ENCODE measurements at regions not wholly inside any gene's neighbourhood (a gene's known extent, or its start where the extent isn't known, plus 50 kb on each side); places are given as distances from the start of the nearest gene placed in this dataset.
A peak's percentile ranks its signal among the peaks of the same experiment; 100 is the strongest.
"Not testable (repeated sequence)": the region's sequence is repeated elsewhere in the genome, so short reads cannot be mapped to it uniquely, and the experiment has no call there.

- H3K36me3 ChIP-seq (ENCODE audit: control insufficient read depth in 4 of 4, insufficient read depth in 3 of 4, low read depth in 1 of 4, low read length in 3 of 4); H3K27ac ChIP-seq (ENCODE audit: low read depth in 1 of 2, low read length in 2 of 2); H3K9me3 ChIP-seq (ENCODE audit: control insufficient read depth in 4 of 4, low read length in 3 of 4); H3K4me1 ChIP-seq (ENCODE audit: control insufficient read depth in 4 of 4, insufficient read depth in 4 of 4, low read length in 3 of 4); H3K27me3 ChIP-seq (ENCODE audit: control insufficient read depth in 4 of 4, insufficient read depth in 4 of 4, low read length in 3 of 4); H3K4me3 ChIP-seq (ENCODE audit: low read depth in 1 of 3, low read length in 3 of 3); H3K9ac ChIP-seq (ENCODE audit: low read depth in 1 of 2, low read length in 2 of 2): not testable (repeated sequence)
- TF ChIP-seq RAD21 (IDR thresholded peaks at IDR 0.05), result peak in 1 of 2 donors; percentile 45
- TF ChIP-seq, protein P1, sequence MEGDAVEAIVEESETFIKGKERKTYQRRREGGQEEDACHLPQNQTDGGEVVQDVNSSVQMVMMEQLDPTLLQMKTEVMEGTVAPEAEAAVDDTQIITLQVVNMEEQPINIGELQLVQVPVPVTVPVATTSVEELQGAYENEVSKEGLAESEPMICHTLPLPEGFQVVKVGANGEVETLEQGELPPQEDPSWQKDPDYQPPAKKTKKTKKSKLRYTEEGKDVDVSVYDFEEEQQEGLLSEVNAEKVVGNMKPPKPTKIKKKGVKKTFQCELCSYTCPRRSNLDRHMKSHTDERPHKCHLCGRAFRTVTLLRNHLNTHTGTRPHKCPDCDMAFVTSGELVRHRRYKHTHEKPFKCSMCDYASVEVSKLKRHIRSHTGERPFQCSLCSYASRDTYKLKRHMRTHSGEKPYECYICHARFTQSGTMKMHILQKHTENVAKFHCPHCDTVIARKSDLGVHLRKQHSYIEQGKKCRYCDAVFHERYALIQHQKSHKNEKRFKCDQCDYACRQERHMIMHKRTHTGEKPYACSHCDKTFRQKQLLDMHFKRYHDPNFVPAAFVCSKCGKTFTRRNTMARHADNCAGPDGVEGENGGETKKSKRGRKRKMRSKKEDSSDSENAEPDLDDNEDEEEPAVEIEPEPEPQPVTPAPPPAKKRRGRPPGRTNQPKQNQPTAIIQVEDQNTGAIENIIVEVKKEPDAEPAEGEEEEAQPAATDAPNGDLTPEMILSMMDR (IDR thresholded peaks at IDR 0.05; ENCODE audit: low read depth, low read length, missing input control), result peak; percentile 58
- peak; percentile 47 for DNase-seq (ENCODE audit: low spot score)
- 43% methylated on average over 9 of the region's 9 CpGs for WGBS
Measured at GRCh38 chr14:106618471-106618951, 1092.1 kb downstream of the TMEM121 start.

DNA sequence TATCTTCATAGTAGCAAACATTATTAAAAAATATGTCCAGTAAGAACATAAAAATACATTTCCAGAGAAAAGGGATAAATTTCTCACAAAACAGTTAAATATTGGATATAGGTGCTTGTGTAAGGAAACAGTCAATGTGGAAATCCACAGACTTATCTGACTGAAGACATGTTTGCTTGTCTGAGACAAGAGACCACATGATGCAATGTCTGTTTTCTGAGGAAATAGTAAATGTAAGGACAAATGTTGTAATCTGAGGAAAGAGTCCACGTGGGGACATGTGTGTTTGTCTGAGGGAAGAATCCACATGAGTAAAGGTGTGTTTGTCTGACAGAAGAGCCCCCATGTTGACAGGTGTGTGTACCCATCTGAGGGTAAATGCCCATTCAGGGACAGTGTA is 1093.2 kb downstream of the TMEM121 start:
- TF ChIP-seq GABPA (IDR thresholded peaks at IDR 0.05 in 1 of 2, conservative IDR thresholded peaks at IDR 0.05 in 1 of 2), result no peak
- no peak for TF ChIP-seq HNF4A (conservative IDR thresholded peaks at IDR 0.05)
- TF ChIP-seq SP1 (IDR thresholded peaks at IDR 0.05), result no peak
- TF ChIP-seq, protein P2, sequence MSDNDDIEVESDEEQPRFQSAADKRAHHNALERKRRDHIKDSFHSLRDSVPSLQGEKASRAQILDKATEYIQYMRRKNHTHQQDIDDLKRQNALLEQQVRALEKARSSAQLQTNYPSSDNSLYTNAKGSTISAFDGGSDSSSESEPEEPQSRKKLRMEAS (IDR thresholded peaks at IDR 0.05), result no peak
- TF ChIP-seq, protein P3, sequence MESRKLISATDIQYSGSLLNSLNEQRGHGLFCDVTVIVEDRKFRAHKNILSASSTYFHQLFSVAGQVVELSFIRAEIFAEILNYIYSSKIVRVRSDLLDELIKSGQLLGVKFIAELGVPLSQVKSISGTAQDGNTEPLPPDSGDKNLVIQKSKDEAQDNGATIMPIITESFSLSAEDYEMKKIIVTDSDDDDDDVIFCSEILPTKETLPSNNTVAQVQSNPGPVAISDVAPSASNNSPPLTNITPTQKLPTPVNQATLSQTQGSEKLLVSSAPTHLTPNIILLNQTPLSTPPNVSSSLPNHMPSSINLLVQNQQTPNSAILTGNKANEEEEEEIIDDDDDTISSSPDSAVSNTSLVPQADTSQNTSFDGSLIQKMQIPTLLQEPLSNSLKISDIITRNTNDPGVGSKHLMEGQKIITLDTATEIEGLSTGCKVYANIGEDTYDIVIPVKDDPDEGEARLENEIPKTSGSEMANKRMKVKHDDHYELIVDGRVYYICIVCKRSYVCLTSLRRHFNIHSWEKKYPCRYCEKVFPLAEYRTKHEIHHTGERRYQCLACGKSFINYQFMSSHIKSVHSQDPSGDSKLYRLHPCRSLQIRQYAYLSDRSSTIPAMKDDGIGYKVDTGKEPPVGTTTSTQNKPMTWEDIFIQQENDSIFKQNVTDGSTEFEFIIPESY (IDR thresholded peaks at IDR 0.05), result no peak
- no peak for TF ChIP-seq FOXA2 (IDR thresholded peaks at IDR 0.05)
- no peak for TF ChIP-seq NR2F2 (IDR thresholded peaks at IDR 0.05)
- 10% methylated on average over 1 of the region's 1 CpG for WGBS
- H3K4me1 ChIP-seq (ENCODE audit: control insufficient read depth in 4 of 4, insufficient read depth in 4 of 4, low read length in 3 of 4), result no peaks in the 10 kb centered on the region
- H3K4me3 ChIP-seq (ENCODE audit: low read depth in 1 of 3, low read length in 3 of 3), result no peak overlapping the region
- no peak overlapping the region for H3K9ac ChIP-seq (ENCODE audit: low read depth in 1 of 2, low read length in 2 of 2)
- no peak overlapping the region for H3K27ac ChIP-seq (ENCODE audit: low read depth in 1 of 2, low read length in 2 of 2)
- no peak for DNase-seq (ENCODE audit: low spot score)
- H3K27me3 ChIP-seq (ENCODE audit: control insufficient read depth in 4 of 4, insufficient read depth in 4 of 4, low read length in 3 of 4), result peaks cover 0 to 10% (median 0%) of the 10 kb centered on the region in 4 donors
- H3K36me3 ChIP-seq (ENCODE audit: control insufficient read depth in 4 of 4, insufficient read depth in 3 of 4, low read depth in 1 of 4, low read length in 3 of 4), result no peaks in the 10 kb centered on the region
- H3K9me3 ChIP-seq (ENCODE audit: control insufficient read depth in 4 of 4, low read length in 3 of 4), result no peaks in the 10 kb centered on the region

DNA sequence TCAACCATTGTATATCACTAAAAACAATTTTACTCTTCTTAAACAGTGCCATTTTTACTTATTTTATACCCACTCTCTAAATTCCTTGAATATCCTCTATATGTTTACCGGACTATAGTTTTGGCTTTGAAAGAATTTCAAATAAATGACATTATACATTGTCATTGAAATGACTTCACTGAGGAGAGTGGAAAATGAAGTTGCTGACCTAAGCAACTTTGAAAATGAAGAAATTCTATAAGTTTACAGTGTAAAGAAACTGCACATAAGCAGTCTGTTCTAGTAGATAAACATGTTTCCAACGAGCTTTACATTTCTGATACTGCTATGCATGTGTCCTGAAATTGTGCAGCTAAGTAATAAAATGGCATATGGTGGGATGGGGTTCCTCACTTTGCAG is 1094.0 kb downstream of the TMEM121 start:
- Histone ChIP-seq H3K4me3 (ENCODE audit: low read depth in 1 of 3, low read length in 3 of 3) (no peak overlapping the region), H3K4me1 (ENCODE audit: control insufficient read depth in 4 of 4, insufficient read depth in 4 of 4, low read length in 3 of 4) (no peaks in the 10 kb centered on the region), H3K27me3 (ENCODE audit: control insufficient read depth in 4 of 4, insufficient read depth in 4 of 4, low read length in 3 of 4) (peaks cover 0 to 10% (median 1%) of the 10 kb centered on the region in 4 donors), H3K9ac (ENCODE audit: low read depth in 1 of 2, low read length in 2 of 2) (no peak overlapping the region), H3K36me3 (ENCODE audit: control insufficient read depth in 4 of 4, insufficient read depth in 3 of 4, low read depth in 1 of 4, low read length in 3 of 4) (no peaks in the 10 kb centered on the region), H3K27ac (ENCODE audit: low read depth in 1 of 2, low read length in 2 of 2) (no peak overlapping the region), H3K9me3 (ENCODE audit: control insufficient read depth in 4 of 4, low read length in 3 of 4) (no peaks in the 10 kb centered on the region)
- no peak for DNase-seq (ENCODE audit: low spot score)
- 53% methylated on average over 2 of the region's 2 CpGs for WGBS
- no peak for TF ChIP-seq ATF3 (IDR thresholded peaks at IDR 0.05)
- no peak for TF ChIP-seq JUND (IDR thresholded peaks at IDR 0.05)
- TF ChIP-seq NR2F2 (IDR thresholded peaks at IDR 0.05), result no peak
- no peak for TF ChIP-seq SP1 (IDR thresholded peaks at IDR 0.05)
- TF ChIP-seq, protein P1 (IDR thresholded peaks at IDR 0.05; ENCODE audit: low read depth, low read length, missing input control), result no peak
- TF ChIP-seq GABPA (IDR thresholded peaks at IDR 0.05 in 1 of 2, conservative IDR thresholded peaks at IDR 0.05 in 1 of 2), result no peak
- TF ChIP-seq, protein P4, sequence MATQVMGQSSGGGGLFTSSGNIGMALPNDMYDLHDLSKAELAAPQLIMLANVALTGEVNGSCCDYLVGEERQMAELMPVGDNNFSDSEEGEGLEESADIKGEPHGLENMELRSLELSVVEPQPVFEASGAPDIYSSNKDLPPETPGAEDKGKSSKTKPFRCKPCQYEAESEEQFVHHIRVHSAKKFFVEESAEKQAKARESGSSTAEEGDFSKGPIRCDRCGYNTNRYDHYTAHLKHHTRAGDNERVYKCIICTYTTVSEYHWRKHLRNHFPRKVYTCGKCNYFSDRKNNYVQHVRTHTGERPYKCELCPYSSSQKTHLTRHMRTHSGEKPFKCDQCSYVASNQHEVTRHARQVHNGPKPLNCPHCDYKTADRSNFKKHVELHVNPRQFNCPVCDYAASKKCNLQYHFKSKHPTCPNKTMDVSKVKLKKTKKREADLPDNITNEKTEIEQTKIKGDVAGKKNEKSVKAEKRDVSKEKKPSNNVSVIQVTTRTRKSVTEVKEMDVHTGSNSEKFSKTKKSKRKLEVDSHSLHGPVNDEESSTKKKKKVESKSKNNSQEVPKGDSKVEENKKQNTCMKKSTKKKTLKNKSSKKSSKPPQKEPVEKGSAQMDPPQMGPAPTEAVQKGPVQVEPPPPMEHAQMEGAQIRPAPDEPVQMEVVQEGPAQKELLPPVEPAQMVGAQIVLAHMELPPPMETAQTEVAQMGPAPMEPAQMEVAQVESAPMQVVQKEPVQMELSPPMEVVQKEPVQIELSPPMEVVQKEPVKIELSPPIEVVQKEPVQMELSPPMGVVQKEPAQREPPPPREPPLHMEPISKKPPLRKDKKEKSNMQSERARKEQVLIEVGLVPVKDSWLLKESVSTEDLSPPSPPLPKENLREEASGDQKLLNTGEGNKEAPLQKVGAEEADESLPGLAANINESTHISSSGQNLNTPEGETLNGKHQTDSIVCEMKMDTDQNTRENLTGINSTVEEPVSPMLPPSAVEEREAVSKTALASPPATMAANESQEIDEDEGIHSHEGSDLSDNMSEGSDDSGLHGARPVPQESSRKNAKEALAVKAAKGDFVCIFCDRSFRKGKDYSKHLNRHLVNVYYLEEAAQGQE (IDR thresholded peaks at IDR 0.05), result no peak
- TF ChIP-seq FOXA2 (IDR thresholded peaks at IDR 0.05), result no peak
- TF ChIP-seq RAD21 (IDR thresholded peaks at IDR 0.05), result no peak
- TF ChIP-seq, protein P2 (IDR thresholded peaks at IDR 0.05), result no peak
- TF ChIP-seq HNF4A (conservative IDR thresholded peaks at IDR 0.05), result no peak
- TF ChIP-seq, protein P3 (IDR thresholded peaks at IDR 0.05), result no peak
- TF ChIP-seq TAF1 (conservative IDR thresholded peaks at IDR 0.05), result no peak
